Stimulated activated CD8-positive, alpha-beta memory T cell treated with anti-CD3 and anti-CD28 coated beads, Interleukin-12 subunit alpha, Interleukin-12 subunit beta, amount 100 ng/mL, for 24 hours (primary cell): ENCODE measurements at regions not wholly inside any gene's neighbourhood (a gene's known extent, or its start where the extent isn't known, plus 50 kb on each side); places are given as distances from the start of the nearest gene placed in this dataset.

Source experiments
- DNase-seq: peaks from one replicate; pipeline ENCODE4 v3.0.0-alpha.2; 2020; ENCODE audit errors: extremely low read depth

DNA sequence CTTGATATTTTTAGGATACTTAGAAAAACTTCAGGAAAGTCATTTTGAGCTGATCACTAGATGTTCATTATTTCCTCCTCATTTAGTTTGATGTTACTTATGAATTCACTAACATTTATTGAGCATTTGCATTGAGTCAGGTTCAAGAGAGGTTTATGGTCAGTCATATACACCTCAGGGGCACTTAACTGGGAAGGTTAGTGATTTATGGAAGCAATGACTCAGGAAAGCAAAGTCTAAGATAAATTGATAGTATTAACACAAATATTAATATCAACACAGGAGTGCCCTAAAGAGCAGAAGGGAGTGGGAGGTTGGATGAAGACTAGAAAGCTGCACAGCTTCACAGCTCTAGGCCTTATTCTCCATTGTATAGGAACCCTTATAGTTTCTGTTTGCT is 177.0 kb upstream of the TNFAIP3 start:
- DNase-seq = no peak

DNA sequence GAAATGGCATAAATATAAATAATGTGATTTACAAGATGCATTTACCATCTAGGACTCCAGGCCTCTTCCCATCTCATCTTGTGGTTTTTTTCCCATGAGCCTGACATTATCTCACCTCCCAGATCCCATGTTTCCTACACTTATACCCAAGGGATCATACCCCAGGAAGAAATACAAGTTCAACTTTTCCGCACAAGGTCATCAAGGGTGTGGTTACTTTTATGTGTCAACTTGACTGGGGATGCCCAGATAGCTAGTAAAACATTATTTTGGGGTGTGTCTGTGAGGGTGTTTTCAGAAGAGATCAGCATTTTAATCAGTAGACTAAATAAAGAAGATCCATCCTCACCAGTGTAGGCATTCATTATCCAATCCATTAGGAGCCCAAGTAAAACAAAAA is 176.3 kb upstream of the TNFAIP3 start:
- DNase-seq = no peak

DNA sequence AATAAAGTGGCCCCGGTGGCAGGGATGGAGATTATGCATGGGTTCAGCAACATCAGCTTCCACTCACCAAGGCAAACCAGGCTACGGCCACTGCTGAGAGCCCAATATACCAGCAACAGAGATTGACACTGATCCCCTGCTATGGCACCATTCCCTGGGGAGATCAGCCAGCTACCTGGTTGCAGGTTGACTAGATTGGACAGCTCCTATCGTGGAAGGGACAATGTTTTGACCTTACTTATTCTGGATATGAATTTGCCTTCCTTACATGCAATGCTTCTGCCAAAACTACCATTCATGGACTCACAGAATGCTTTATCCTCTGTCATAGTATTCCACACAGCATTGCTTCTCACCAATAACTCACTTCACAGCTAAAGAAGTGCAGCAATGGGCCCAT is 174.8 kb upstream of the TNFAIP3 start:
- DNase-seq = no peak

DNA sequence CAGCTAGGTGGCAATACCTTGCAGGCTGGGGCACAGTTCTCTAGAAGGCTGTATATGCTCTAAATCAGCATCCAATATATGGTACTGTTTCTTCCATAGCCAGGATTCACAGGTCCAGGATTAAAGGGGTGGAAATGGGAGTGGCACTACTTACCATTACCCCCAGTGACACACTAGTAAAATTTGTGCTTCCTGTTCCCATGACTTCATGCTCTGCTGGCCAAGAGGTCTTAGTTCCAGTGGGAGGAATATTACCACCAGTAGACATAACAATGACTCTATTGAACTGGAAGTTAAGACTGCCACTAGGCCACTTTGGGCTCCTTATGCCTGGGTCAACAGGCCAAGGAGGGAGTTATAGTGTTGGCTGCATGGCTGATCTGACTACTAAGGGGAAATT is 174.3 kb upstream of the TNFAIP3 start:
- DNase-seq = no peak

DNA sequence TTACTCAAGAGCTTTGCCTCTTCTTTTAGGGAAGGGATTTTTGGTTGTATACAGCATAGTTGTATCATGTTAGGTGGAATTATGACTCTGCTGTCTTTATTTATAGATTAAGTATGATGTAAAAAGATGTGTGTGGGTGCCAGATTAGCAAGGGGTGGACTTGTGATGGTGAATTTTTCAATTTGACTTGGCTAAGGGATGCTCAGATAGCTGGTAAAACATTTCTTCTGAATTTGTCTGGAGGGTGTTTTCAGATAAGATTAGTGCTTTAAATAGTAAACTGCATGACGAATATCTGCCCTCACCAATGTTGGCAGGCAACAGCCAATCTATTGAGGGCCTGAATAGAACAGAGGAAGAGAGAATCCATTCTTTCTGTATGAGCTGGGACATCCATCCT is 173.3 kb upstream of the TNFAIP3 start:
- DNase-seq = no peak

DNA sequence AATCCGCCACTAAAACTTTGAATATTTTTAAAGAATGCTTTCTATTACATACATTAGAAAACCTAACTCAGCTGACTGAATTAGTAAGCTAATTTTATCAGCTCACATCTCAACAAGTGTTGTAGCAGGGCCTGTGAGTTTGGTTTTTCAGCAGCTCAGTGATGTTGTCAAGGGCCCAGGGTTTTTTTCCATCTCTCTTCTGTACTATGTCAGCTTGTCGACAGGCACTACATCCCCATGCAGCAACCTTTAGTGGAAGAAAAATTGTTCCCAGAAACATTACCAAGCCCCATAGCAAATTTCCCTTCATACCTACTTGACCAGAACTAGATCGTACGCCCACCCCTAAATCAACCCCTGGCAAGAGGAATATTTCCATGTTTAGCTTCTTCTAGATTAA is 170.3 kb upstream of the TNFAIP3 start:
- no peak for DNase-seq

DNA sequence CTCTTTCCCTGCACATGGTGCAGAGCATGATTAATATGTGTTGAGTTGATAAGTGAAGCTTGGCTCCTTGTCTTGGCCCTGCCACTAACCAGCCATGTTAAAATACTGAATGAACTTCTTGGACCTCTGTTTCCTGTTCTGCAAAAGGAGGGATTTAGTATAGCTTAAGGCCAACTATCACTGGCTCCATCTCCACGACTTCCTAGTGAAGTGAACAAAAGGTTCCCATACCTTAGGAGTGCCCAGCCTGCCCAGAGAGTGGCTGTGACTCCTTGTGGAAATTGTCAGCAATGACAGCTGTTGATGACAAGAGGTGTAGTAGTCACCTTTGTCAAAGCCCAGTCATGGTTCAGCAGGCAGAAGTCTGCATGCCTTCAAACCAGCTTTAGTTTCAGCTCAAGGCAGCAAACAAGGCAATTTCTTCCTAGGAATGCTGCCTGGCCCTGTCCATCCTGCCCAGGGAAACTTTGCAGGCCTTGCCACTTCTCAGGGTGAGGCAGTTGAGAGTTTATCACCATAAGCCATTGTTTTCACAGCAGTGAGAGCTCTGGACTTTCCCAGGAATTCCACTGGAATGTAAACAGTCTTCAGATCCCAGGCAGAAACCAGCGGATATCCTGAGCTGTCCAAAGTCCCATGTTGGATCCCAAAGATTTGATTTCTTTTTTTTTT is 169.7 kb upstream of the TNFAIP3 start:
- no peak for DNase-seq

DNA sequence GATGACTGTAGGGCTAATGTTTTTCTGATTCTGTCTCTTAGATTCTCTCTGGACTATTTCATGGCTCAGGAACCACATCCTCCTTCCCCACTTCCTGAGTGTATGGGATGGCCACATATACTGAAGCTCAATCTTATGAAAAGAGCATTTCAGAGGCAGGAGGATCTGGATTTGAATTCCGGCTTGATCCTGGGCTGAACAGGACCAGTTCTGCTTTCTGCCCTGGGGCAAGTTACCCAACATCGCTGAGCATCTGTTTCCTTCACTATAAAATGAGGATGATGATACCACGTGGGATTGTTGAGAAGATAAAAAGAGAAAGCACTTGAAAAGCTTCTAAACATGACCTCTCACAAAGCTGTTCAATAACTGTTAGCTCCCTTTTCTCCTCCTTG is 168.4 kb upstream of the TNFAIP3 start:
- DNase-seq = no peak

DNA sequence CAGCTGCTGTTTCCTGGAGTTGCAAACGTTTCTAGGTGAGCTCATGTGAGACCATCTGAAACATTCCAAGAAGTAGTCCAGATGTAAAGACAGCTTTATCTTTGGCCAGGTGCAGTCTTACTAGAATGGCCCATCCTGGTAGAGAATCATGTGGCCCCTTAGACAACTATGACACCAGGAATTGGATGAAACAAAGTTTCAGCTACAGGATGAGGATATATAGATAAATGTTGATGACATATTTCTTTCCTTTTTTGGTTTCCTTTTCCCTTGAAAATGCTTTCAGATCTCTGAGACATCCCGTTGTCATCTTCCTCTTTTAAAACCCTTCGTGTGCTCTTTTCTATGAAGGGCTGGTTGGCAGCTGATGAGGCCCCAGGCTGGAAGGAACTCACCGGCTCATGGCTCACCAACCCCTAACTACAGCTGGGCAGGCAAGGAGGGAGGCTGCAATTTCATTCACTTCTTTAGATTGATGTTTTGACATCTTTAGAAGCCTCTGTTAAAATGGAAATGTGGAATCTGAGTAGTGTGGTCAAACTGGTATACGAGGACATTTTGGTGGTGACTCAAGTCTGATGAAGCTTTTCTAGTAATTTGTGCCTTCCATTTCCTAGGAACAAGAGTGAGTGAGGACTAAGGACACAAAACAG is 167.9 kb upstream of the TNFAIP3 start:
- DNase-seq = no peak

DNA sequence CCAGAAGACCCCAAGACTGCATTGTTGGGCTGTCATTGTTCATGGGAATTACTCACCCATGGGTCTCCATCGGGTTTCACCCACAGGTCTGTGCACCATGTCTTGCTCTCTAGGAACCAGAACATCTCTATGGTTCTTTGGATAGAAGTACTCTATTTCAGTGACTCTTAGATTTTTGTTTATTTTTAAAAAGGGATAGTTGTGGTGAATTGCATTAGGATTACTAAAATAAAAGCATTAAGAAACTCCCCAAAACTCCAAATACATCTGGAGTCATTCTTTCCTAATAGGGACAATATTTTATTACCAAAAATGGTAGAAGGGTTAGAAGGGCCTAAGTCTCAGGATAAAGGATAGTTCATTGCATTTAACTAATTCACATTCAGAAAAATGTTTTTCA is 166.9 kb upstream of the TNFAIP3 start:
- no peak for DNase-seq

DNA sequence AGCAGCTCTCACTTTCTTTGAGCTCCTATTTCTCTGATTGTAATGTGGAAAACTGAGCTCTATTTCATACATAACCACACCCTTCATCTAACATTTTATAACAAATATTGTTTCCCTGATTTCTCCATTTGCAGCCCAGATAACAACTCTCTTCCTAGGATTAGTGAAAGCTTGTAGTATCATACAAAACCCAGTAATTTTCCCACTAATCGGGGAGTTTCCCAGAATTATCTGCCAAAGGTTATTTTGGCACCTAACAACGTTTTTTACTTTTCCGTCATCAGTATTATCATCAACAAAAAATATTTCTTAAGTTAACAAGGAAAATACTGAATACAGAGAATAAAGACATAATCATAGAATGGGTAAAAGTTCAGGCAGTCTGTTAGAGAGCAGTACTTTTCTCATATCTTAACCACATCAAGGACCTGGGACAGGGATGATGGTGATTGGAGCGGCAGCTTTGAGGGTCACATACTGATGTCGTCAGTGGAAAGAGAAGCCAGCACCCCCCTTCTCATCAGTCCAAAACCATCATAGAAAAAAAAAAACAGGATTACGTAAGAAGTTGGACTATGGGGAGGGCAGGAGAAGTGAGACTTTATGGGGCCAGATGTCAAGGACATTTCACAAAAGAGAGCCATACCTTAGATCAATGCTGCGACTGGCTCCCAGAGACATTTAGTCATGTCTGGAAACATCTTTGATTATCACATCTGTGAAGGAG is 166.1 kb upstream of the TNFAIP3 start:
- no peak for DNase-seq

DNA sequence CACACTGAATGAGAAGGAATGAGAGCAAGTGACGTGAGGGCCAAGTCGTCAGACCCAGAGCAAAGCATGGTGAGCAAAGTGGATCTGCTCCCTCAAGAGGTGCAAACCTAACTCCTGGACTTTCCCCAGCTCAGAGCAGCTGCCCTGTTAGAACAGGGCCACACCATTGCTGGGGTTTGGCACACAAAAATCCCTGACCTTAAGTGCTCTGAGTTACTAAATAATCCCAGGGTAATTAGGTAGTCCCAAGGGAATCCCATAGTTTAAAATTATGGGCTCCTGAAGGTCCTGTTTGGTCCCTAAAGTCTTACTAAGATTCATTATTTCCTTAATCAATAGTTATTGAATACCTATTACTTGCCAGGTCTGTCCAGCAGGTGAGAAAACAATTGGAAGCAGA is 165.1 kb upstream of the TNFAIP3 start:
- no peak for DNase-seq

DNA sequence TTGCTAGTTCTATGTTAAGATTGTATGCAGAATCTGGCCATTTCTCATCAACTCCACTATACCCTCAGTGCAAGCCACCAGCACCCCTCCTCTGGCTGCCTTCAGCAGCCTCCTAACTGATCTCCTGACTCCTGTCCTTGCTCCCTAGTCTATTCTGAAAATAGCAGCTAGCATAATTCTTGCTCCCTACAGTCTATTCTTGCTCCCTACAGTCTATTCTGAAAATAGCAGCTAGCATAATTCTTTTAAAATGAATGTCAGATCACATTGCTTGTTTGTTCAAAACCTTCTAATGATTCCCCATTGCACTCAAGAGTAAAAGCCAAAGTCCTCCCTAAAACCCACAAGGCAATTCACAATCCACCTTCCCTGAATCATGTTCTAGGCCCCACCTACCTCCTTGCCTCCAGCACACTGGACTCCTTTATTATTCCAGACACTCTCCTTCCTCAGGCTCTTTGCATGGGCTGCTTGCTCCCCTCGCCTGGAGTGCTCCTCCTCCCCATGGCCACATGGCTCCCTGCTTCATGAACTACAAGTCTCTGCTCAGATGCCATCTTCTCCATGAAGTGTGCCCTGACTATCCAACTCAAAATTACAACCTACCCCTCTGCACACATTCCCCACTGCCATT is 164.2 kb upstream of the TNFAIP3 start:
- no peak for DNase-seq

DNA sequence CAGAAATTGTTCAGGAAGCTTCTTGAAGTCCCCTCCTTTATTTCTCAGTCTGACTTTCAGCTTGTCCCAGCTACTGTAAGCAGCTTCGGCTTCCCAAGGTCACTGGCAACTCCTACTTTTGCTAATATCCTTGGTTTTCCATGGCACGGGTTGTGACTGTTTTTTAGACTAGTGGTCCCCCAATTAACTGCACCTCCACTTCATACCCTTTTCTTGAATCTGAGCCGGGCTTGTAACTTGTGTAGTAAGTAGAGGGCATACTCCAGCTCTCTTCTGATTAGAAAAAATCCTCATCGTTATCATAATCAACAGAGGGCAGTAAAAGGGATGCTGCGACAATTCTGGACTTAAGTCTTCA is 162.3 kb upstream of the TNFAIP3 start:
- no peak for DNase-seq

DNA sequence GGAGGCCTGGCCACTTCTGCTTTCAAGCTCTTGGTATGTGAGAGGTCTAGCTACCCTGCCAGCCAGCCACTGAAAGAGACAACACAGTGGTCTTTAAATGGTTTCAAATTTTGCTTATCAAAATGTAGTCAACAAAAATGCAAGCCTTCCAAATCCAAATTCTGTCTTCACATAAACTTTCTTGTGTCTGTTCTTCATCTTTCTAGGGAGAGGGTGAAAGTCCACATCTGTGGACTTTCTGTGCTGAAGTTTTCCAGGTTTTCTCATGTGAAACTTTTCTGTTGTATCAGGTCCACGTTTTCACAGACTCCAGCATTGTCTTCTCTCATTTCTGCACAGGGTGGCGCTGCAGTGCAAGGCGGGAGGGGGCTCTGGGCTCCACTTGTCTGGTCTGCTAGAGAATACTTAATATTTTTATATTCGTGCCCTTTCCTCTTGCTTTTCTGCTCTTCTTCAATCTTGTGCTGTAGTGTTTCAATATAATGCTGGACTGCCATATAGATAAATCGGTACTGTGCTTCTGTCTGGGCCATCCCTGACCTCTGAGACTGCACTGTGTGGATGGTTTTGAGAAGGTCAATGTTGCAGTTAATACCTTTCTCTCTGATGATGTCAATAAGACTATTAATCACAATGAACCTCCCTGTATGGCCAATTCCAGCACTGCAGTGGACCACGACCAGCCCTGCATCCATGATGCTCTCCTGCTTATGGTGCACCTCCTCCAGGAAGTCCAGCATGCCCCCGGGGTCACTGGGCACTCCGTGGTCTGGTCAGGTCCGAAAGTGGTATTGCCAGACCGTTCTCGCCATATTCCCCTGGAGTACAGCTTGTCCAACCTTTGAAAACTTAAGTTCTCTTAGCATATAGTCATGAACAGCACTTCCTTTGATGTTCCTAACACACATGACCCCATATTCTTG is 161.6 kb upstream of the TNFAIP3 start:
- DNase-seq = no peak

DNA sequence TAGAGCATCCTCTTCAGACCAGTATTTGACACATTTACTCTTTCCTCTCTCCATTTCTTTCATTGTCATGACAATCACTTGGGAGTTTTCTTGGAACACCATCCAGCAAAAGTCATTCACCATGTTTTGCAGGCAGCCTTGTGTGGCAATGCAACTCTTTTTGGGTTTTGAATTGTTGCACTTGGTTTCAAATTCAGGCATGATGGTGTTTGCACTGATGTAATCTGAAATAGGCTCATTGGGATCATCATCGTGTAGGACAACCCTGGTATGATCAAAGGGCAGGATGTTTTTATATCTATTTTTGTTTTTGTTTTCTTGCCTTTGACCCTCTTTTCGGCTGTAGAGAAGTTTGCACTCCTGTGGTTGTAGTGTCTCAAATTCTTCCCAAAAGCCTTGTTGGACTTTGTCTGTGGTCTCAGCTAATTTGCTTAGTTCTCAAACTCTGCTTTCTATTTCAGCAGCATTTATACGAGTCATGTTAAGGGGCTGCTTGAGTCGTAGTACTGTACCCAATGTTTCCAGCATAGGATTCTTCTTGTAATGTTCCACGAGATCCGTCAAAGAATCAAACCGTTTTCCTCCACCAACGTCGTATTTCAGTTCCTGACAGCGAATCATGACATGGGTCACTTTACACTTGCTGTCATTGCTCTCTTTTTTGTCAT is 160.8 kb upstream of the TNFAIP3 start:
- no peak for DNase-seq

DNA sequence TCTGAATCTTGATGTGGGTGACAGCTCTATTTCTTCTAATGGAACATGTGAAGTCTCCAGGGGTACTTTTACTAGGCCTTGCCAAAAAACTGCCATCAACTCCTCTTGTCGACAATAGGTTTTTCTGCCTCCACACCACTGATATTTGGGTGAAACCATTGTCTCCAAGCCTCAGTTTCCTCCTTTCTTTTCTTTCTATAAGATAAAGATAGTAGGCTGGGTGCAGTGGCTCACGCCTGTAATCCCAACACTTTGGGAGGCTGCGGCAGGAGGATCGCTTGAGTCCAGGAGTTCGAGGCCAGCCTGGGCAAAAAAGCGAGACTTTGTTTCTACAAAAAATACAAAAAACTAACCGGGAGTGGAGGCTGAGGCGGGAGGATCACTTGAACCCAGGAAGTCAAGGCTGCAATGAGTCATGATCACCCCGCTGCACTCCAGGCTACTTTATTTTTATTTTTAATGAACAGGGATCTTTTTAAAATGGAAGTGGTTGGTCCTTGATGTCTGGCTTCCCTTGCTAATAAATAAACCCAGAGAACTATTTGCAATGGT is 159.9 kb upstream of the TNFAIP3 start:
- no peak for DNase-seq

DNA sequence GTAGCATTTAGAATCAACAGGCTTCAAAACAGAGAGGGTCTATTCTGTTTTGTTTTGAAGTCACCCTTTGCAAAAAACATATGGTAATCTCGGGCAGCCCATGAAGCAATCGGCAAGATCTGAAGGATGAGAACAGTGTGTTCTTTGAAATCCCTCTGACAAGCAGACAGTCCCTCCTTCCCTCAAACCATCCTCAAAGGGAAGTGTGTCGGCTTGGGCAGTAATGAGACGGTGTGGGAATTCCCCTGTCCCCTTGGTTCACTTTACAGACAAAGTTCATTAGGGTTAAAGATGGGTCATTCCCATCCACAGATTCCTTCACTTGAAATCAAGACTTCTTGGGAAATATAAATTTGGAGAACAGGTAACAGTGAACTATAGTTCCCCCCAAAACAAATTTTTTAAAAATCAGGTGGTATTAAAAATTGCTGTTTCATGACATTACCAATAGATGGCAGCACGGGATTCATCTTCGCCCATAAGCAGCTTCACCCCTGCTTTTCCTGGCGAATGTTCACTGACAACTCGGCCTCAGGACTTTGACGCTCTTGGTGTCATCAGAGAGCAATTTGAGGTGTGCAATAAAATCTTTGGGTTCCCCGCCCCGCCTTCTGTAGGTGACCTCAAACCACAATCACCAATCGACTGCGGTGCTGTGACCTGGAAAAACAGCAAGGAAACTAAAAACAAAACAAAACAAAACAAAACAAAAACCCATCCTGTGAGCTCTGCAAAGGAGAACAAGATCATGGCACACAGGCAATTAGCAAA is 159.3 kb upstream of the TNFAIP3 start:
- DNase-seq = no peak

DNA sequence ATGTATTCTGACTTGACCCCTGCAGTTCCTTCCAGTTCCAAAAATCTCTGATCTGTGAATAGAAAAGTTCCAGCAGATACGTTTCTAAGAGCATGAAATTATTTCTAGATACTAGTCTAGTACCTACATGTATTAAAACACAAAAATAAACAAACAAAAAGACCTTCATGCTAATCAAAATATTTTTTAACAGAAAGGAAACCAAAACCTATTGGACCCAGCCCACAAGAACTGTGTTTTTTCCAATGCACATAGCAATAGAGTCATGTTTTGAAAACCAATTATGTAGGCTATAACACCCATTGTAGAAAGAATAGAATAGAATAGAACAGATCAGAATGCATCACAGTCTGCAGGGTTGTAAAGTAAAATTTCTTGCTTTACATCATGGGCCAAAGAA is 158.6 kb upstream of the TNFAIP3 start:
- no peak for DNase-seq
